CD14-positive monocyte (primary cell): ENCODE measurements at regions not wholly inside any gene's neighbourhood (a gene's known extent, or its start where the extent isn't known, plus 50 kb on each side); places are given as distances from the start of the nearest gene placed in this dataset.

Experiments used
- DNase-seq, 3 donors: peaks; one replicate each; pipeline ENCODE4 v3.0.0-alpha.2; 2011 to 2022
- H2AFZ ChIP-seq: 2 replicates; pipeline ENCODE4 v1.6.0; 2012; ENCODE audit warnings: mild to moderate bottlenecking, low read depth, low read length, inconsistent platforms; ENCODE audit not compliant: insufficient read depth, poor library complexity, severe bottlenecking
- H3K27ac ChIP-seq, 2 donors: 1 replicate in 1 of 2; 2 replicates in 1 of 2; pipeline ENCODE4 v1.5.1; 2012 to 2013; ENCODE audit warnings: low read length in 2 of 2, control low read depth in 1 of 2, inconsistent platforms in 1 of 2, low read depth in 1 of 2, mild to moderate bottlenecking in 1 of 2
- H3K27me3 ChIP-seq, 2 donors: one replicate each; pipeline versions ENCODE4 v1.6.0 to v1.6.1; 2011 to 2013; ENCODE audit warnings: low read length in 2 of 2; ENCODE audit not compliant: control insufficient read depth in 2 of 2, insufficient read depth in 2 of 2
- H3K36me3 ChIP-seq, 2 donors: replicated peaks in 1 of 2; 1 replicate in 1 of 2; 2 replicates in 1 of 2; pipeline versions ENCODE4 v1.5.1 to v1.6.1; 2012 to 2013; ENCODE audit warnings: low read length in 2 of 2, control low read depth in 1 of 2, inconsistent platforms in 1 of 2, mild to moderate bottlenecking in 1 of 2; ENCODE audit not compliant: insufficient read depth in 2 of 2, control insufficient read depth in 1 of 2
- H3K4me1 ChIP-seq, 2 donors: 1 replicate in 1 of 2; 2 replicates in 1 of 2; pipeline versions ENCODE4 v1.5.1 to v1.6.1; 2012 to 2013; ENCODE audit warnings: low read length in 2 of 2, control low read depth in 1 of 2, inconsistent platforms in 1 of 2, mild to moderate bottlenecking in 1 of 2, moderate library complexity in 1 of 2; ENCODE audit not compliant: insufficient read depth in 2 of 2, control insufficient read depth in 1 of 2
- H3K4me2 ChIP-seq: replicated peaks from 2 replicates; pipeline ENCODE3; 2012; ENCODE audit warnings: low read length, moderate library complexity, mild to moderate bottlenecking; ENCODE audit not compliant: poor library complexity, severe bottlenecking; ENCODE audit errors: extremely low read depth
- H3K4me3 ChIP-seq, 3 experiments: fragments of 200-600 bp in 1 of 3; sonication (generic) in 1 of 3; replicated peaks in 1 of 3; 1 replicate in 2 of 3; 2 replicates in 1 of 3; pipeline ENCODE4 v1.5.1; 2011 to 2013; ENCODE audit warnings: low read length in 3 of 3, mild to moderate bottlenecking in 3 of 3, control low read depth in 2 of 3, low read depth in 2 of 3, inconsistent platforms in 1 of 3, moderate library complexity in 1 of 3
- H3K79me2 ChIP-seq: 2 replicates; pipeline ENCODE4 v1.6.0; 2012; ENCODE audit warnings: mild to moderate bottlenecking, control low read depth, inconsistent platforms, low read length, moderate library complexity; ENCODE audit not compliant: insufficient read depth
- H3K9ac ChIP-seq: 2 replicates; pipeline ENCODE4 v1.6.0; 2017; ENCODE audit warnings: low read length, mild to moderate bottlenecking; ENCODE audit not compliant: insufficient read depth, poor library complexity, severe bottlenecking
- H3K9me3 ChIP-seq, 2 donors: replicated peaks in 1 of 2; 1 replicate in 1 of 2; 2 replicates in 1 of 2; pipeline versions ENCODE4 v1.5.1 to v1.6.1; 2012 to 2013; ENCODE audit warnings: low read length in 2 of 2, control low read depth in 1 of 2; ENCODE audit not compliant: control insufficient read depth in 1 of 2, insufficient read depth in 1 of 2
- H4K20me1 ChIP-seq: 2 replicates; pipeline ENCODE4 v1.6.0; 2012; ENCODE audit warnings: mild to moderate bottlenecking, low read length, control low read depth, moderate library complexity; ENCODE audit not compliant: insufficient read depth
- H3K27ac Mint-ChIP-seq, 7 donors: one replicate each; pipeline ENCODE4 v1.8.0; 2020; ENCODE audit warnings: mild to moderate bottlenecking in 7 of 7, mixed read lengths in 7 of 7, moderate library complexity in 6 of 7, inconsistent platforms in 2 of 7
- H3K27me3 Mint-ChIP-seq, 3 donors: one replicate each; pipeline ENCODE4 v1.8.0; 2021 to 2022; ENCODE audit warnings: low read depth in 3 of 3, mild to moderate bottlenecking in 3 of 3, mixed read lengths in 3 of 3, moderate library complexity in 3 of 3, inconsistent platforms in 1 of 3
- H3K36me3 Mint-ChIP-seq, 2 donors: one replicate each; pipeline ENCODE4 v1.8.0; 2020; ENCODE audit warnings: mixed read lengths in 2 of 2, inconsistent platforms in 1 of 2, mild to moderate bottlenecking in 1 of 2
- H3K4me1 Mint-ChIP-seq: one replicate; pipeline ENCODE4 v1.8.0; 2020; ENCODE audit warnings: mild to moderate bottlenecking, mixed read lengths
- H3K4me3 Mint-ChIP-seq, 2 donors: one replicate each; pipeline ENCODE4 v1.8.0; 2020; ENCODE audit warnings: mild to moderate bottlenecking in 2 of 2, mixed read lengths in 2 of 2, moderate library complexity in 1 of 2
- H3K9me3 Mint-ChIP-seq, 7 donors: one replicate each; pipeline ENCODE4 v1.8.0; 2020 to 2022; ENCODE audit warnings: mixed read lengths in 7 of 7, mild to moderate bottlenecking in 6 of 7, moderate library complexity in 6 of 7, inconsistent platforms in 2 of 7
- WGBS: methylation state at CpG from one replicate; pipeline ENCODE4 v1.1.5; 2013; ENCODE audit warnings: missing lambda C conversion rate; ENCODE audit not compliant: insufficient coverage; 5-methylcytosine and 5-hydroxymethylcytosine counted together
- intact Hi-C, 2 donors: fragments of 100-400 bp; cut with micrococcal nuclease; formaldehyde crosslinking; loops; one replicate each; pipeline versions ENCODE4 v1.15.0 to v1.15.1; 2023
- TF ChIP-seq, protein P1 (sequence below): fragments of 200-600 bp; IDR thresholded peaks from one replicate; pipeline ENCODE4 v1.8.0; 2022; ENCODE audit warnings: antibody characterized with exemption, mild to moderate bottlenecking

DNA sequence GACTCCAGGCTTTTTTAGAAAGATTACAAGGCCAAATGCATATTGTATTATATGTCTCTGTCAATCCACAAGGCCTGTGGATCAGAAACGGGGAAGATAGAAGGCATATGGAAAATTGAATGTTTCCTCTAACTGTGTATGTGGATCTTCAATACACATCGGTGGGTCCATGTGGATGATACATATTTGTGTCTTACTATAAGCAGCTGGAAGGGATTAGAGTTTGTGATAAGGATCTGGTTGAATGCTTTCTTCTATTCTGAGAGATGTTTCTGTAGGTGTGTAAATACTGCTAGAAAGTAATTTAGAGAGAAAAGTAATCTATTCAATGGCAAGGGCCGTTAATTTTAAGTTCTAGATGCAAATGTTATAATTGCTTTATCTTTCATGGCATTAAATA, 137.8 kb upstream of the AKR1E2 start:
- Histone ChIP-seq H2AFZ (no peak overlapping the region), H3K4me3 (no peak overlapping the region), H3K36me3 (no peaks in the 10 kb centered on the region), H3K4me2 (no peak overlapping the region), H3K79me2 (no peaks in the 10 kb centered on the region), H3K4me1 (no peaks in the 10 kb centered on the region), H3K27ac (no peak overlapping the region), H3K9me3 (no peaks in the 10 kb centered on the region), H3K9ac (no peak overlapping the region), H3K27me3 (no peaks in the 10 kb centered on the region), H4K20me1 (no peaks in the 10 kb centered on the region)
- no peak for DNase-seq
- peaks cover 0 to 2% (median 2%) of the 10 kb centered on the region in 3 donors for H3K27me3 Mint-ChIP-seq
- no peak overlapping the region for H3K4me3 Mint-ChIP-seq
- intact Hi-C loops = no loop called here
- H3K27ac Mint-ChIP-seq = no peak overlapping the region
- no peaks in the 10 kb centered on the region for H3K36me3 Mint-ChIP-seq
- no CpG with 5 or more reads among the region's 3 CpGs for WGBS
- peaks cover 10% of the 10 kb centered on the region for H3K4me1 Mint-ChIP-seq
- no peaks in the 10 kb centered on the region for H3K9me3 Mint-ChIP-seq
- TF ChIP-seq, protein P1, sequence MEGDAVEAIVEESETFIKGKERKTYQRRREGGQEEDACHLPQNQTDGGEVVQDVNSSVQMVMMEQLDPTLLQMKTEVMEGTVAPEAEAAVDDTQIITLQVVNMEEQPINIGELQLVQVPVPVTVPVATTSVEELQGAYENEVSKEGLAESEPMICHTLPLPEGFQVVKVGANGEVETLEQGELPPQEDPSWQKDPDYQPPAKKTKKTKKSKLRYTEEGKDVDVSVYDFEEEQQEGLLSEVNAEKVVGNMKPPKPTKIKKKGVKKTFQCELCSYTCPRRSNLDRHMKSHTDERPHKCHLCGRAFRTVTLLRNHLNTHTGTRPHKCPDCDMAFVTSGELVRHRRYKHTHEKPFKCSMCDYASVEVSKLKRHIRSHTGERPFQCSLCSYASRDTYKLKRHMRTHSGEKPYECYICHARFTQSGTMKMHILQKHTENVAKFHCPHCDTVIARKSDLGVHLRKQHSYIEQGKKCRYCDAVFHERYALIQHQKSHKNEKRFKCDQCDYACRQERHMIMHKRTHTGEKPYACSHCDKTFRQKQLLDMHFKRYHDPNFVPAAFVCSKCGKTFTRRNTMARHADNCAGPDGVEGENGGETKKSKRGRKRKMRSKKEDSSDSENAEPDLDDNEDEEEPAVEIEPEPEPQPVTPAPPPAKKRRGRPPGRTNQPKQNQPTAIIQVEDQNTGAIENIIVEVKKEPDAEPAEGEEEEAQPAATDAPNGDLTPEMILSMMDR = no peak

DNA sequence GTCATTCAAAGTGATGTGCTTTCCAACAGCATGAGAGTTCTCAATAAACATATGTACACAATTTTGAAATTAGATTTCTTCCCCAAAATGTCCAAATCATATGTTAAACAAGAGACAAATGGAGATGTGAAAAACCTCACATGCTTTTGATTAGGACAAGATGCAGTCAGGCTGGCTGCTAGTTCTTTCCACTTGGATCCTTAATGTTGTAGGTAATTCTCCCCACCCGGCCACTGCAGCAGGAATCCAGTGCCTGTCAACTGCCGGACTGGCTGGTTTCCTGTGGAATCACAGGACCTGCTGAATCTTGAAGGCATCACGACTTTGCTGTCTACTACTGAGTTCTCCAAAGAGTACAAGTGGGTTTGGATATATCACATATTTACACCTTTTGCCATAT, 138.6 kb upstream of the AKR1E2 start:
- Mint-ChIP-seq H3K4me3 (no peak overlapping the region), H3K36me3 (no peaks in the 10 kb centered on the region), H3K4me1 (peaks cover 10% of the 10 kb centered on the region), H3K27me3 (peaks cover 0 to 2% (median 2%) of the 10 kb centered on the region in 3 donors), H3K27ac (no peak overlapping the region), H3K9me3 (no peaks in the 10 kb centered on the region)
- Histone ChIP-seq H3K79me2 (no peaks in the 10 kb centered on the region), H3K4me3 (no peak overlapping the region), H3K9ac (no peak overlapping the region), H3K27ac (no peak overlapping the region), H4K20me1 (no peaks in the 10 kb centered on the region), H3K27me3 (no peaks in the 10 kb centered on the region), H3K4me1 (no peaks in the 10 kb centered on the region), H2AFZ (no peak overlapping the region), H3K4me2 (no peak overlapping the region), H3K36me3 (no peaks in the 10 kb centered on the region), H3K9me3 (no peaks in the 10 kb centered on the region)
- TF ChIP-seq, protein P1 = no peak
- 100% methylated on average over 1 of the region's 3 CpGs for WGBS
- intact Hi-C loops = no loop called here
- no peak for DNase-seq
